ENCODE measurements at regions not wholly inside any gene's neighbourhood (a gene's known extent, or its start where the extent isn't known, plus 50 kb on each side); places are given as distances from the start of the nearest gene placed in this dataset.

GRCh38 chr3:53974324-53974723, 82.7 kb upstream of the SELENOK start:
- TF ChIP-seq GATA2 (IDR thresholded peaks at IDR 0.05; ENCODE audit: low read depth, low read length) (no peak), GATA3 (IDR thresholded peaks at IDR 0.05; ENCODE audit: low read depth, low read length) (no peak)

Measured in SH-SY5Y (cell line).